ENCODE measurements at regions not wholly inside any gene's neighbourhood (a gene's known extent, or its start where the extent isn't known, plus 50 kb on each side); places are given as distances from the start of the nearest gene placed in this dataset.

- CTCF ChIA-PET: no interaction called here
- TF ChIP-seq, protein P1, sequence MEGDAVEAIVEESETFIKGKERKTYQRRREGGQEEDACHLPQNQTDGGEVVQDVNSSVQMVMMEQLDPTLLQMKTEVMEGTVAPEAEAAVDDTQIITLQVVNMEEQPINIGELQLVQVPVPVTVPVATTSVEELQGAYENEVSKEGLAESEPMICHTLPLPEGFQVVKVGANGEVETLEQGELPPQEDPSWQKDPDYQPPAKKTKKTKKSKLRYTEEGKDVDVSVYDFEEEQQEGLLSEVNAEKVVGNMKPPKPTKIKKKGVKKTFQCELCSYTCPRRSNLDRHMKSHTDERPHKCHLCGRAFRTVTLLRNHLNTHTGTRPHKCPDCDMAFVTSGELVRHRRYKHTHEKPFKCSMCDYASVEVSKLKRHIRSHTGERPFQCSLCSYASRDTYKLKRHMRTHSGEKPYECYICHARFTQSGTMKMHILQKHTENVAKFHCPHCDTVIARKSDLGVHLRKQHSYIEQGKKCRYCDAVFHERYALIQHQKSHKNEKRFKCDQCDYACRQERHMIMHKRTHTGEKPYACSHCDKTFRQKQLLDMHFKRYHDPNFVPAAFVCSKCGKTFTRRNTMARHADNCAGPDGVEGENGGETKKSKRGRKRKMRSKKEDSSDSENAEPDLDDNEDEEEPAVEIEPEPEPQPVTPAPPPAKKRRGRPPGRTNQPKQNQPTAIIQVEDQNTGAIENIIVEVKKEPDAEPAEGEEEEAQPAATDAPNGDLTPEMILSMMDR (conservative IDR thresholded peaks at IDR 0.05; ENCODE audit: low read depth): no peak
- DNase-seq (ENCODE audit: low spot score): no peak
Measured at GRCh38 chr11:71309181-71309580, 56.8 kb upstream of the SHANK2 start.

DNA sequence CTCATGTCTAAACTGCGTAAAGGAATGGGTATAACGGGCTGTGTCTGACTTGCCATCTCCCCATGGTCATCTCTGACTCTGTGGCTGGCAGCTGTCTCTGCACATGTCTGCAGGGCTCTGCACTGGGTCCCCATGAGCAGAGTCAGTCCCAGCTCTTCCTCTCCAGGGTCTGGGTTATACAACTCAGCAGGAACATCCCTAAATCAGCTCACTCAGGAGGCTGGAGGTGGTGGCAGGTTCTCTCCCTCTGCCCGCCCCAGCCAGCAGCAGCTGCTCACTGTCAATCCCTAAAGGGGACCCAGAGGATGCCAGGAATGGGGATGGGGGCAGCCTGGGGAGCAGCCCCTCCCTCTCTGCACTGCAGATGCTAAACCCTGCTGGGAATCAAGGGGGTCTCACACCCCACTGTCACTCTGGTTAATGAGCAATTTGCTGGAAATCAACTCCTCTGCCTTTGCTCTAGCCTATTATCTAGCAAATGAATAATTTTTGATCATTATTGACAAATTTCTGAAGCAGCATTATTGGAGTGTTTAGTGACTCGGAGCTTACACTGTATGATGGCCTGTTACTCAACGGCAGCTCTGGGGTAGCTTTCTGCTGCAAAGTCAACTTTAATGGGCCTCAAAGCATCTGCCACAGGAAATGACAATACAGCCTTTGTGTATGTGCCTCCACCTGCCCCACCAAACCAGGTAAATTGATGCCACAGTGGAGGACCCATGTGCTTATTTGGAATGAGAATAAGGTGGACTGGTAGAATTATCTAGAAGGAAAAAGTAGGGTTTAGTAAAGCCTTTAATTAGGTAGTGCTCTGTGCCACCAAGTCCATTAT is 55.7 kb upstream of the SHANK2 start:
- DNase-seq (ENCODE audit: low spot score): no peak
- no peak overlapping the region for H3K27ac ChIP-seq
- TF ChIP-seq, protein P1 (conservative IDR thresholded peaks at IDR 0.05; ENCODE audit: low read depth): no peak
- ChIA-PET POLR2A (ENCODE audit: low non-redundant PET) (no interaction called here), CTCF (no interaction called here)

More at GRCh38 chr11:71309181-71309580, 56.8 kb upstream of the SHANK2 start:
- POLR2A ChIA-PET (ENCODE audit: low non-redundant PET): no interaction called here
- H3K27ac ChIP-seq: no peak overlapping the region

DNA sequence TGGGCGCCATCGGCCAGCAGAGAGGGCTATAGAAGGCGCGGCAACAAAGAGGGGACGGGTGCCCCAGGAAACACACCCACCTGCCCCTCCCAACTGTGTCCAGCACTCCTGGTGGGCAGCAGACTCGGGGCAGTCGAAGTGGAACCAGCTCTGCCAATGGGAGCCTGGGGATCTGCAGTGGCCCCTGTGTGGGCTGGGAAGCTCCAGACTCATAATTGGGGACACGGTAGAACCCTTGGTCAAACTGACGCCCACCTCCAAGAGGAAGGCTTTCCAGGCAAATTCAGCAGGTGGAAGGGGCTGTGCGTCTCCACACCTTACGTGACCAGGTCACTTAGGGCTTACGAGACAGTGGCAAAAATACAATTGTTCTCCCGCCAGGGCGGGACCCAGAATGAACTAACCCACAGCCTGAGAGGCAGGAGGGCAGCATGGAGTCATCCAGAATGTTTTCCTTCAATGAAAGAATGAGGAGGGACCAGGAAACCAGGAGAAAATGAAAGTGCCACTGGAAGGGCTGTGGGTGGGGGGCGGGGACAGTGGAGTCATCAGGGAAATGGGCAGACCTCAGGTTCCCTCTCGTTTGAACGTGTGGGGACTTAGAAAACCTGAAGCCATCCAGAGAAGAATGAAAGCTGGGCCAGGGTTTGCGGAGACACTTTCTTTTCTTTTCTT is 53.2 kb upstream of the SHANK2 start:
- ChIA-PET POLR2A (ENCODE audit: low non-redundant PET) (no interaction called here), CTCF (no interaction called here)
- no peak overlapping the region; the same call in 1 of the 2 replicates for H3K27ac ChIP-seq
- DNase-seq (ENCODE audit: low spot score): no peak
- TF ChIP-seq, protein P1 (conservative IDR thresholded peaks at IDR 0.05; ENCODE audit: low read depth): no peak

DNA sequence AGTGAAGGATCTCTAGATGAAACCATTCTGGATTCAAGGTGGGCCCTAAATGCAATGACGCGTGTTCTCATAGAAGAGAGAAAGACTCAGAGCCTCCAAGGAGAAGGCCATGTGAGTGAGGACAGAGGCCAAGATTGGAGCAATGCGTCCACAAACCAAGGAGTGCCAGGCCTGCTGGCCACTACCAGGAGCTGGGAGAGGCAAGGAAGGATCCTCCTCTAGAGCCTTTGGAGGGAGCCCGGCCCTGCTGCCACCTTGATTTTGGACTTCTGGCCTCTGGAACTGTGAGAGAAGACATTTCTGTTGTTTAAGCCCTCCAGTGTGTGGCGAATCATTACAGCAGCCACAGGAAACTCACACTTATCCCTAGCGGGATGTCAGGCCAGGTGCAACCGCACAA is 52.7 kb upstream of the SHANK2 start:
- DNase-seq (ENCODE audit: low spot score): no peak
- TF ChIP-seq, protein P1 (conservative IDR thresholded peaks at IDR 0.05; ENCODE audit: low read depth): no peak
- no peak overlapping the region for H3K27ac ChIP-seq
- POLR2A ChIA-PET (ENCODE audit: low non-redundant PET): no interaction called here
- CTCF ChIA-PET: no interaction called here

- no peak for DNase-seq (ENCODE audit: low spot score)
- ChIA-PET POLR2A (ENCODE audit: low non-redundant PET) (no interaction called here), CTCF (no interaction called here)
- H3K27ac ChIP-seq: no peak overlapping the region
- TF ChIP-seq, protein P1 (conservative IDR thresholded peaks at IDR 0.05; ENCODE audit: low read depth): no peak
Measured at GRCh38 chr11:71304491-71304890, 52.1 kb upstream of the SHANK2 start.

DNA sequence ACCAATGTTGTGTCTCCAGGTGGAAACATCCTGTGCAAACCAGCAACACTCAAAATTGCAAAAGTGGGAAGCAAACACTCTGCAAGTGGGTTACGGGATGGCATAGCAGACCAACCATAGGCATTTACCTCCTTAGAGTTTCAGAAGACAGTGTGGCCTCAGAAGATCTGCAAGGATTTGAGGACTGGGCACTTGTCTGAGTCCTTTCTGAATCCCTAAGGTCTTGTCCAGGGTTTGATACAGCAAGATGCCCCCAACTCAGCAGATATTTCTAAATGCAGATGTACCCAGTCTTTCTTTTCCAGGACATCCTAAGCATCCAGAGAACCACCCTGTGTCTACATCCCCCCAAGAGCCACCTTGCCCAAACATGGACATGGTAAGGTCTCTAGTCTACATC is 51.7 kb upstream of the SHANK2 start:
- POLR2A ChIA-PET (ENCODE audit: low non-redundant PET): no interaction called here
- TF ChIP-seq, protein P1 (conservative IDR thresholded peaks at IDR 0.05; ENCODE audit: low read depth): no peak
- H3K27ac ChIP-seq: no peak overlapping the region
- no peak for DNase-seq (ENCODE audit: low spot score)
- CTCF ChIA-PET: no interaction called here
